Psoas muscle (tissue), 7 donors: ENCODE measurements at regions not wholly inside any gene's neighbourhood (a gene's known extent, or its start where the extent isn't known, plus 50 kb on each side); places are given as distances from the start of the nearest gene placed in this dataset.

Experiments used
- ATAC-seq, 4 donors: fragments of 200-7000 bp; cut with Tn5 transposase; one replicate each; pipeline ENCODE4 v1.9.1; 2020; ENCODE audit warnings: moderate library complexity in 3 of 4, mild to moderate bottlenecking in 2 of 4
- DNase-seq, 2 donors: peaks; one replicate each; pipeline ENCODE4 v3.0.0-alpha.2; 2020
- H3K27ac ChIP-seq: fragments of 200-600 bp; one replicate; pipeline ENCODE4 v1.8.0; 2022
- H3K27me3 ChIP-seq, 3 donors: fragments of 200-600 bp in 1 of 3; one replicate each; pipeline versions ENCODE4 v1.6.1 to v1.8.0; 2013 to 2022; ENCODE audit warnings: low read length in 2 of 3, mild to moderate bottlenecking in 2 of 3, moderate library complexity in 1 of 3; ENCODE audit not compliant: insufficient read depth in 3 of 3
- H3K36me3 ChIP-seq, 2 donors: fragments of 200-600 bp in 1 of 2; one replicate each; pipeline versions ENCODE4 v1.6.1 to v1.8.0; 2013 to 2022; ENCODE audit warnings: low read depth in 1 of 2, mild to moderate bottlenecking in 1 of 2, moderate library complexity in 1 of 2; ENCODE audit not compliant: insufficient read depth in 1 of 2
- H3K4me1 ChIP-seq: fragments of 200-600 bp; one replicate; pipeline ENCODE4 v1.8.0; 2022
- H3K4me3 ChIP-seq: fragments of 200-600 bp; one replicate; pipeline ENCODE4 v1.8.0; 2022; ENCODE audit warnings: mild to moderate bottlenecking
- H3K9me3 ChIP-seq: fragments of 200-600 bp; one replicate; pipeline ENCODE4 v1.8.0; 2022
- WGBS, 3 donors: extraction: QIAGEN DNeasy Blood & Tissue Kit; methylation state at CpG; one replicate each; pipeline versions ENCODE4 v1.1.6 to v1.1.7; 2013; 5-methylcytosine and 5-hydroxymethylcytosine counted together
- intact Hi-C, 2 donors: fragments of 100-400 bp; cut with DNase I; formaldehyde crosslinking; loops; one replicate each; pipeline versions ENCODE4 v1.11.0 to v1.14.2; 2022
- TF ChIP-seq, protein P1 (sequence below): fragments of 200-600 bp; IDR thresholded peaks from one replicate; pipeline ENCODE4 v1.8.0; 2022; ENCODE audit warnings: antibody characterized with exemption
- donor health status: healthy with polysubstance abuse.
- donor health status: DM: no; HTN: no; CAD: no; lungs with moderate emphysema.
- donor health status: Bipolar disorder and iron deficiency.
- donor health status: healthy.
- donor health status: DM: yes; HTN: yes; CAD: no.
- donor health status: DM: no; HTN: no; CAD: no.
- donor health status: DM: yes; HTN: yes; CAD: no.

DNA sequence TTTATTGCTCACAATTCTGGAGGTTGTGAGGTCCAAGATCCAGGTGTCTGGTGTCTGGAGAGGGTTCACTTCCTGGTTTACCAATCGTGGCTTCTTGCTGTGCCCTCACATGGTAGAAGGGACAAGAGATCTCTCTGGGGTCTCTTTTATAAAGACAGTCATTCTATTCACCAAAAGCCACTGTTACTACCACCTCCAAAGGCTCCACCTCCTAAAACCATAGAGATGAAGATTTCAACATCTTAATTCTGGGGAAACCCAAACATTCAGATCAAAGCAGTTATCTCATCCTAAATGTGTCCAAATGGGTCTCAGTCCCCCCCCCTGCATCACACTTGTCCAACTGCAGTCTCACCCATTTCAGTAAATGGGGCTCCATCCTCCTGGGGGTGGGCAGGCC is 132.9 kb upstream of the XYLT1 start:
- TF ChIP-seq, protein P1, sequence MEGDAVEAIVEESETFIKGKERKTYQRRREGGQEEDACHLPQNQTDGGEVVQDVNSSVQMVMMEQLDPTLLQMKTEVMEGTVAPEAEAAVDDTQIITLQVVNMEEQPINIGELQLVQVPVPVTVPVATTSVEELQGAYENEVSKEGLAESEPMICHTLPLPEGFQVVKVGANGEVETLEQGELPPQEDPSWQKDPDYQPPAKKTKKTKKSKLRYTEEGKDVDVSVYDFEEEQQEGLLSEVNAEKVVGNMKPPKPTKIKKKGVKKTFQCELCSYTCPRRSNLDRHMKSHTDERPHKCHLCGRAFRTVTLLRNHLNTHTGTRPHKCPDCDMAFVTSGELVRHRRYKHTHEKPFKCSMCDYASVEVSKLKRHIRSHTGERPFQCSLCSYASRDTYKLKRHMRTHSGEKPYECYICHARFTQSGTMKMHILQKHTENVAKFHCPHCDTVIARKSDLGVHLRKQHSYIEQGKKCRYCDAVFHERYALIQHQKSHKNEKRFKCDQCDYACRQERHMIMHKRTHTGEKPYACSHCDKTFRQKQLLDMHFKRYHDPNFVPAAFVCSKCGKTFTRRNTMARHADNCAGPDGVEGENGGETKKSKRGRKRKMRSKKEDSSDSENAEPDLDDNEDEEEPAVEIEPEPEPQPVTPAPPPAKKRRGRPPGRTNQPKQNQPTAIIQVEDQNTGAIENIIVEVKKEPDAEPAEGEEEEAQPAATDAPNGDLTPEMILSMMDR, result no peak
- intact Hi-C loops, result no loop called here
- Histone ChIP-seq H3K36me3 (no peaks in the 10 kb centered on the region), H3K9me3 (peaks cover 8% of the 10 kb centered on the region), H3K27me3 (no peaks in the 10 kb centered on the region), H3K4me1 (no peaks in the 10 kb centered on the region), H3K27ac (no peak overlapping the region), H3K4me3 (no peak overlapping the region)
- no peak for ATAC-seq
- DNase-seq, result no peak
- WGBS, 3 donors, result 16 to 39% (median 29%) methylated on average over 1 of the region's 1 CpG

DNA sequence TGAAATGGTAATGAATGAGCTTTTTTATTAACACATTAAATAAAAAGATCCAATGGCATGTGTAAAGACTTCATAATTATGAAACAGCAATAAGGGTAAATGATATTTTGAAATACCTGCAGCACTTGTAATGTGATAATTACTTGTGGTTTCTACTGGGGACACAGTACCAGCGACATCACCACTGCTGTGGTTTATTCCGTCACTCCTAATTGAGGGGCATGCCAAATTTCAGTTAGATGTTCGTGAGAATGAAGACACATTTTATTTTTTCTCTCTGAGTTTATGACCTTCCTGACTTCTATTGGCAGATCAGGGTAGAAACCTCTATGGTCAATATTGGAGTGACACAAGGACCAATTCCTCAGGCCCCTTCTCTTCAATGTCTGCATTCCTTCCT is 131.9 kb upstream of the XYLT1 start:
- no peak for DNase-seq
- Histone ChIP-seq H3K4me3 (no peak overlapping the region), H3K4me1 (no peaks in the 10 kb centered on the region), H3K36me3 (no peaks in the 10 kb centered on the region), H3K9me3 (peaks cover 9% of the 10 kb centered on the region), H3K27ac (no peak overlapping the region), H3K27me3 (no peaks in the 10 kb centered on the region)
- TF ChIP-seq, protein P1, result no peak
- WGBS, 3 donors, result 60 to 72% (median 62%) methylated on average over 3 of the region's 3 CpGs
- intact Hi-C loops, result no loop called here
- no peak for ATAC-seq

DNA sequence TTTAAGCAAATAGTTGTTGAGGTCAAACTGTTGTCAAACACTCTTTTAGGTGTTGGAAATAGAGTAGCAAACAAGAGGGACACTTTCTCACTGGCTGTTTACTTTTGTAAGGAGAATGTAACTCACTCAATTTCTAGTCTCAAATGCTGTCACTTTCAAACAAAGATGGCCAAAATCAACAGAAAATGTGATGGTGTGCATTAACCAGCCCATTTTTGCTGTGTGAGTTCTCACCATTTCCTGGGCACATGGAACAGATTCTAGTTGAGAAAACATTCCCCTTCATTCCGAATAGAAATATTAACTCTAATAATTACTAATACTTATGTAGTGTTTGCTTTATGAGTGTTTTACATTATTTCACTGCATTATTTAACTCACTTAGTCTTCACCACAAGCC is 128.2 kb upstream of the XYLT1 start:
- no peak overlapping the region for H3K27ac ChIP-seq
- ATAC-seq (no peak), DNase-seq (no peak)
- intact Hi-C loops, result no loop called here
- no peaks in the 10 kb centered on the region for H3K36me3 ChIP-seq
- no peaks in the 10 kb centered on the region for H3K27me3 ChIP-seq
- TF ChIP-seq, protein P1, result no peak
- WGBS, 3 donors, result 88 to 92% (median 91%) methylated on average over 1 of the region's 1 CpG
- H3K9me3 ChIP-seq, result peaks cover 9% of the 10 kb centered on the region
- no peak overlapping the region for H3K4me3 ChIP-seq
- no peaks in the 10 kb centered on the region for H3K4me1 ChIP-seq

DNA sequence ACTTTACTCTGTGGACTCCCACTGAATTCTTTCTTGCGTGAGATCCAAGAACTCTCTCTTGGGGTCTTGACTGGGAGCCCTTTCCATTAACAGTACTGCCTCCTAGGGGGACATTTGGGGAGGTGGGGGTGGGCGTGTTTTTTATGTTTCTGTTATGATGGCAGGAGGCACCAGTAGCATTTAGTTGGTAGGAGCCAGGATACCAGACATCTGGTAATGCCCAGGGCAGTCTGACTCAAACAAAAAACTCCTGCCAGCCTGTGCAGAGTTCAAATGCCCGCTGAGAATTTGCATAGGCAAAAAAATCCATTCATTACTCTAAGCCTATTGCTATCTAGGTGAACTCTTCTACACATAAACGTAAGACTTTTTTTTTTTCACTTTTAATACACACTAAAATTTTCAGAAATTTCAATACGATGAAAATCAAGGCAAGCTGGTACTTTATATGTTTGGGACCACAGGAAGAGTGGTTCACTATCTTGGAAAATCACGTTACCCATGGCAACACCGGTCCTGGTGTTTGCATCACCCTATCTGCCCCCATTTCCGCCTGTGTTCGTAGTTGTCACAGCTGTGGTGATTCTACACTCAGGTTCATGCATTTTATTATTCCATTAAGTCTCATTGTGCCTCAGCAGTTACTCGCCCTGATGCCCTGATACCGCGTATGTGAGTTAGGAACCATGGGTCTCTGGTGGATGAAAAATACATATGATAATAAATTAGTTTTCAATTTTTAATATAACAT is 121.1 kb upstream of the XYLT1 start:
- Histone ChIP-seq H3K4me3 (no peak overlapping the region), H3K9me3 (no peaks in the 10 kb centered on the region), H3K27ac (no peak overlapping the region), H3K36me3 (no peaks in the 10 kb centered on the region), H3K4me1 (no peaks in the 10 kb centered on the region), H3K27me3 (peaks cover 0 to 5% (median 2%) of the 10 kb centered on the region in 3 donors)
- TF ChIP-seq, protein P1, result no peak
- DNase-seq (no peak), ATAC-seq (no peak)
- WGBS, 3 donors, result 77 to 83% (median 81%) methylated on average over 12 of the region's 12 CpGs
- intact Hi-C loops, result no loop called here
